H9 (cell line): ENCODE measurements at regions not wholly inside any gene's neighbourhood (a gene's known extent, or its start where the extent isn't known, plus 50 kb on each side); places are given as distances from the start of the nearest gene placed in this dataset.

Experiments used
- DNase-seq: peaks from one replicate; pipeline ENCODE4 v3.0.0-alpha.2; 2017
- H2AFZ ChIP-seq: one replicate; pipeline ENCODE4 v1.6.1; 2013; ENCODE audit warnings: mild to moderate bottlenecking, low read length, control low read depth, moderate library complexity
- H2AK5ac ChIP-seq: 2 replicates; pipeline ENCODE4 v1.6.1; 2013; ENCODE audit warnings: low read length, control low read depth, mixed read lengths; ENCODE audit not compliant: insufficient read length
- H2BK120ac ChIP-seq: one replicate; pipeline ENCODE4 v1.6.1; 2013; ENCODE audit warnings: low read depth, mild to moderate bottlenecking, low read length, control low read depth, inconsistent platforms; ENCODE audit not compliant: poor library complexity, severe bottlenecking
- H2BK12ac ChIP-seq: 2 replicates; pipeline ENCODE4 v1.6.1; 2013; ENCODE audit warnings: low read length, control low read depth, mixed read lengths, low read depth; ENCODE audit not compliant: insufficient read length
- H2BK15ac ChIP-seq: 2 replicates; pipeline ENCODE4 v1.6.1; 2013; ENCODE audit warnings: low read depth, low read length, control low read depth
- H2BK20ac ChIP-seq: one replicate; pipeline ENCODE4 v1.6.1; 2013; ENCODE audit warnings: low read depth, mild to moderate bottlenecking, low read length, control low read depth, inconsistent platforms; ENCODE audit not compliant: poor library complexity, severe bottlenecking
- H2BK5ac ChIP-seq: 2 replicates; pipeline ENCODE4 v1.6.1; 2013; ENCODE audit warnings: low read length, control low read depth, mixed read lengths; ENCODE audit not compliant: insufficient read length
- H3K14ac ChIP-seq: 2 replicates; pipeline ENCODE4 v1.6.1; 2013; ENCODE audit warnings: low read length, control low read depth; ENCODE audit not compliant: insufficient read depth
- H3K18ac ChIP-seq: 2 replicates; pipeline ENCODE4 v1.6.1; 2013; ENCODE audit warnings: low read depth, mild to moderate bottlenecking, mixed read lengths, low read length, control low read depth; ENCODE audit not compliant: insufficient read length
- H3K23ac ChIP-seq: 2 replicates; pipeline ENCODE4 v1.6.1; 2013; ENCODE audit warnings: low read length, control low read depth, mixed read lengths, low read depth; ENCODE audit not compliant: insufficient read length
- H3K23me2 ChIP-seq: 2 replicates; pipeline ENCODE4 v1.6.1; 2013; ENCODE audit warnings: low read depth, mild to moderate bottlenecking, mixed read lengths, low read length, control low read depth; ENCODE audit not compliant: insufficient read length, poor library complexity, severe bottlenecking
- H3K27ac ChIP-seq: 2 replicates; pipeline ENCODE4 v1.5.1; 2013; ENCODE audit warnings: low read length, control low read depth, mixed read lengths, low read depth; ENCODE audit not compliant: insufficient read length
- H3K27me3 ChIP-seq: 2 replicates; pipeline ENCODE4 v1.6.1; 2013; ENCODE audit warnings: low read length, control low read depth, inconsistent platforms; ENCODE audit not compliant: insufficient read depth
- H3K4ac ChIP-seq: 2 replicates; pipeline ENCODE4 v1.6.1; 2013; ENCODE audit warnings: low read depth, mild to moderate bottlenecking, control low read depth, inconsistent platforms, low read length, moderate library complexity
- H3K4me1 ChIP-seq: 2 replicates; pipeline ENCODE4 v1.6.1; 2013; ENCODE audit warnings: low read length, control low read depth, inconsistent platforms; ENCODE audit not compliant: insufficient read depth
- H3K4me2 ChIP-seq: 2 replicates; pipeline ENCODE4 v1.6.1; 2013; ENCODE audit warnings: low read length, control low read depth, mixed read lengths; ENCODE audit not compliant: insufficient read length, insufficient read depth
- H3K56ac ChIP-seq: 2 replicates; pipeline ENCODE4 v1.6.1; 2013; ENCODE audit warnings: low read depth, mild to moderate bottlenecking, mixed read lengths, low read length, control low read depth; ENCODE audit not compliant: insufficient read length
- H3K79me1 ChIP-seq: 2 replicates; pipeline ENCODE4 v1.6.1; 2013; ENCODE audit warnings: low read depth, mild to moderate bottlenecking, moderate library complexity, low read length, control low read depth, inconsistent platforms; ENCODE audit not compliant: insufficient read depth, poor library complexity, severe bottlenecking
- H3K79me2 ChIP-seq: 2 replicates; pipeline ENCODE4 v1.6.1; 2013; ENCODE audit warnings: low read length, control low read depth, inconsistent platforms; ENCODE audit not compliant: insufficient read depth
- H3K9ac ChIP-seq: 2 replicates; pipeline ENCODE4 v1.6.1; 2013; ENCODE audit warnings: low read length, control low read depth, mixed read lengths; ENCODE audit not compliant: insufficient read length; ENCODE audit errors: extremely low read depth
- H3K9me3 ChIP-seq: one replicate; pipeline ENCODE4 v1.6.1; 2013; ENCODE audit warnings: low read depth, low read length, inconsistent platforms; ENCODE audit not compliant: control insufficient read depth
- H3T11ph ChIP-seq: one replicate; pipeline ENCODE4 v1.6.1; 2013; ENCODE audit warnings: mild to moderate bottlenecking, low read length, control low read depth, inconsistent platforms
- H4K20me1 ChIP-seq: one replicate; pipeline ENCODE4 v1.6.1; 2013; ENCODE audit not compliant: control insufficient read depth, insufficient read length, insufficient read depth
- H4K5ac ChIP-seq: 2 replicates; pipeline ENCODE4 v1.6.1; 2013; ENCODE audit warnings: low read depth, mild to moderate bottlenecking, mixed read lengths, low read length, control low read depth; ENCODE audit not compliant: insufficient read length
- H4K8ac ChIP-seq: replicated peaks from 2 replicates; pipeline ENCODE4 v1.6.1; 2013; ENCODE audit warnings: low read length, control low read depth, mixed read lengths, low read depth; ENCODE audit not compliant: insufficient read length
- H4K91ac ChIP-seq: 2 replicates; pipeline ENCODE4 v1.6.1; 2013; ENCODE audit warnings: low read depth, mild to moderate bottlenecking, moderate library complexity, mixed read lengths, low read length, control low read depth; ENCODE audit not compliant: insufficient read length
- H3K27ac Mint-ChIP-seq, 3 experiments: 2 replicates in 2 of 3; 3 replicates in 1 of 3; pipeline ENCODE4 v1.8.0; 2020 to 2021; ENCODE audit warnings: mixed read lengths in 3 of 3, mild to moderate bottlenecking in 1 of 3, moderate library complexity in 1 of 3
- H3K27me3 Mint-ChIP-seq: 2 replicates; pipeline ENCODE4 v1.8.0; 2021; ENCODE audit warnings: low read depth, mild to moderate bottlenecking, moderate library complexity, mixed read lengths
- H3K36me3 Mint-ChIP-seq, 3 experiments: 2 replicates in 2 of 3; 3 replicates in 1 of 3; pipeline ENCODE4 v1.8.0; 2020 to 2021; ENCODE audit warnings: low read depth in 3 of 3, mixed read lengths in 3 of 3; ENCODE audit not compliant: insufficient read depth in 1 of 3
- H3K4me1 Mint-ChIP-seq, 2 experiments: 2 replicates each; pipeline ENCODE4 v1.8.0; 2020; ENCODE audit warnings: mixed read lengths in 2 of 2
- H3K4me3 Mint-ChIP-seq, 2 experiments: 2 replicates in 1 of 2; 3 replicates in 1 of 2; pipeline ENCODE4 v1.8.0; 2020 to 2021; ENCODE audit warnings: mild to moderate bottlenecking in 2 of 2, mixed read lengths in 2 of 2, moderate library complexity in 1 of 2
- H3K9me3 Mint-ChIP-seq, 2 experiments: 2 replicates in 1 of 2; 3 replicates in 1 of 2; pipeline ENCODE4 v1.8.0; 2020; ENCODE audit warnings: mild to moderate bottlenecking in 2 of 2, mixed read lengths in 2 of 2, moderate library complexity in 1 of 2
- CTCF ChIP-seq: fragments of 200-600 bp; sonication (generic); conservative IDR thresholded peaks from 3 replicates; pipeline ENCODE4 v1.8.0; 2021; ENCODE audit warnings: antibody characterized with exemption, mild to moderate bottlenecking
- WGBS: extraction: QIAGEN DNeasy Blood & Tissue Kit; methylation state at CpG from one replicate; pipeline ENCODE4 v1.1.7; 2013; ENCODE audit warnings: missing lambda C conversion rate, low lambda C conversion rate, mixed read lengths; ENCODE audit not compliant: insufficient read length; ENCODE audit errors: extremely low coverage; 5-methylcytosine and 5-hydroxymethylcytosine counted together

- no peak overlapping the region for H2BK15ac ChIP-seq
- H2AK5ac ChIP-seq, result no peak overlapping the region
- H4K20me1 ChIP-seq, result no peaks in the 10 kb centered on the region
- no peaks in the 10 kb centered on the region for H3K79me1 ChIP-seq
- H3K9me3 ChIP-seq, result no peaks in the 10 kb centered on the region
- no peak overlapping the region for H3K4ac ChIP-seq
- no peak overlapping the region for H4K8ac ChIP-seq
- H2BK120ac ChIP-seq, result no peak overlapping the region
- no peak overlapping the region for H4K5ac ChIP-seq
- H3K36me3 Mint-ChIP-seq, result no peaks in the 10 kb centered on the region
- H2BK12ac ChIP-seq, result no peak overlapping the region
- no peak overlapping the region for H3K56ac ChIP-seq
- H3K4me1 ChIP-seq, result no peaks in the 10 kb centered on the region
- H3K18ac ChIP-seq, result no peak overlapping the region
- no peaks in the 10 kb centered on the region for H3K4me1 Mint-ChIP-seq
- H3K9me3 Mint-ChIP-seq, result no peaks in the 10 kb centered on the region
- no peak overlapping the region for H3K27ac ChIP-seq
- DNase-seq, result no peak
- no peak overlapping the region for H2AFZ ChIP-seq
- no peak overlapping the region for H3K9ac ChIP-seq
- H3K23ac ChIP-seq, result no peak overlapping the region
- H3K4me3 Mint-ChIP-seq, result no peak overlapping the region
- no peak overlapping the region for H3K4me2 ChIP-seq
- no peak overlapping the region for H2BK5ac ChIP-seq
- WGBS, result no CpG with 5 or more reads among the region's 1 CpG
- H3T11ph ChIP-seq, result no peak overlapping the region
- no peak overlapping the region for H2BK20ac ChIP-seq
- H3K79me2 ChIP-seq, result no peaks in the 10 kb centered on the region
- H3K14ac ChIP-seq, result no peak overlapping the region
- H3K27ac Mint-ChIP-seq, result no peak overlapping the region
- no peaks in the 10 kb centered on the region for H3K27me3 ChIP-seq
- H3K27me3 Mint-ChIP-seq, result no peaks in the 10 kb centered on the region
- no peaks in the 10 kb centered on the region for H3K23me2 ChIP-seq
- TF ChIP-seq CTCF, result no peak
- no peak overlapping the region for H4K91ac ChIP-seq
Measured at GRCh38 chr2:194946826-194947225, 710.2 kb upstream of the SLC39A10 start.
